GM23338 (cell line): ENCODE measurements at regions not wholly inside any gene's neighbourhood (a gene's known extent, or its start where the extent isn't known, plus 50 kb on each side); places are given as distances from the start of the nearest gene placed in this dataset.

Experiments used
- CTCF ChIP-seq, 2 experiments: fragments of 200-600 bp in 1 of 2; sonication (generic) in 1 of 2; conservative IDR thresholded peaks; 2 replicates each; pipeline versions ENCODE4 v1.5.1 to v1.6.1; 2016 to 2017; ENCODE audit warnings: antibody characterized with exemption in 2 of 2, low read depth in 2 of 2, mild to moderate bottlenecking in 2 of 2, moderate library complexity in 1 of 2
- ETS1 ChIP-seq: IDR thresholded peaks from 2 replicates; pipeline ENCODE4 v1.6.1; 2016; ENCODE audit warnings: antibody characterized with exemption
- EZH2 ChIP-seq: fragments of 200-600 bp; sonication (generic); IDR thresholded peaks from one replicate; pipeline ENCODE4 v1.8.0; 2017; ENCODE audit warnings: antibody characterized with exemption, mild to moderate bottlenecking, low read depth; ENCODE audit not compliant: unreplicated experiment
- EZH2phosphoT487 ChIP-seq: fragments of 200-600 bp; sonication (generic); IDR thresholded peaks from one replicate; pipeline ENCODE4 v1.8.1; 2018; ENCODE audit warnings: antibody characterized with exemption; ENCODE audit not compliant: unreplicated experiment
- JUNB ChIP-seq: IDR thresholded peaks from one replicate; pipeline ENCODE4 v1.6.1; 2016; ENCODE audit warnings: antibody characterized with exemption; ENCODE audit not compliant: unreplicated experiment
- NANOG ChIP-seq: IDR thresholded peaks from 2 replicates; pipeline ENCODE4 v1.6.1; 2016; ENCODE audit warnings: antibody characterized with exemption, borderline replicate concordance
- POLR2AphosphoS5 ChIP-seq: IDR thresholded peaks from 2 replicates; pipeline ENCODE4 v1.6.1; 2016; ENCODE audit warnings: antibody characterized with exemption, low read depth

GRCh38 chr9:78491402-78491801 is 194.5 kb downstream of the PSAT1 start:
- no peak for TF ChIP-seq EZH2
- TF ChIP-seq CTCF (conservative IDR thresholded peaks at IDR 0.05; ENCODE audit: low read depth in 2 of 2), result no peak
- no peak for TF ChIP-seq ETS1
- TF ChIP-seq POLR2AphosphoS5, result no peak
- TF ChIP-seq JUNB, result no peak
- no peak for TF ChIP-seq EZH2phosphoT487
- TF ChIP-seq NANOG, result no peak
